ENCODE measurements at regions not wholly inside any gene's neighbourhood (a gene's known extent, or its start where the extent isn't known, plus 50 kb on each side); places are given as distances from the start of the nearest gene placed in this dataset.

DNA sequence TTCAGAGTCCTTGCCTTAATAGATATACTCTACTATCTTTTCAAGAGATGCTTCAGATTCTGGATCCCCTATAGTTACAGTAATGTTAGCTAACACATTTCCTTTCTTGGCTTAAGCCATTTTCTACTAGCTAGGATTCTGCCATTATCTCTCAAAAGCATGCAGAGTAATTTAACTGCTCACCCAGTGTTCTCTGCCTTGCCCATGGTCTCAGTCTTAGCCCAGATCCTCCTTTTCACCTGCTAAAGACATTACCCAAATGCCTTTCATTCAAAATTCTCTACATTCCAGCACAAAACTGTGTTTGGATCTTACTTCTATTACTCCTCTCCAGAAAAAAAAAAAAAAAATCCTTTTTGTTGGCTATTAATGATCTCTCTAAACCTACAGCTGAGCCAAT, 474.2 kb upstream of the LRRTM1 start:
- no peak overlapping the region for H3K4me3 Mint-ChIP-seq
- H3K27me3 Mint-ChIP-seq: no peaks in the 10 kb centered on the region
- no peaks in the 10 kb centered on the region for H3K36me3 Mint-ChIP-seq
- POLR2A ChIA-PET: no interaction called here
- no peaks in the 10 kb centered on the region for H3K4me1 Mint-ChIP-seq (ENCODE audit: low read depth)
- CTCF ChIA-PET: no interaction called here
- peaks cover 38% of the 10 kb centered on the region for H3K9me3 Mint-ChIP-seq
- H3K27ac Mint-ChIP-seq: no peak overlapping the region
- intact Hi-C loops (cut with micrococcal nuclease): no loop called here
- DNase-seq: no peak

DNA sequence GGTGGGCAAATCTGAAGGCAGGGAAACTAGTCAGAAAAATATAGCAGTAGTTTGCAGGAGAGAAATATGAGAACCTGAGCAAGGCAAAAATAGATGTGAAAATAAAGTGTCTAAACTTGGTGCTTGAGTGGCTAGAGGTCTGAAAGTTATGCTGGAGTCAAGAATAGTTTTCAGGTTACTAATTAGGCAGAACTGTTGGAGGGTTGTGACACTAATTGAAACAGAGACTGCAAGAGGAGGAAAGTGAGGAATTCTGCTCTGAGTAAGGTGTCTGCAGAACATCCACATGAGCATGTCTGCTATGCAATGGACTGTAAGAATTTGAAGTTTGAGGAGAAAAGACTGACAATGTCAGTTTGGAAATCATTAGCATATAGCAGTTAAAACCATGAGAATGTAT, 444.0 kb upstream of the LRRTM1 start:
- POLR2A ChIA-PET: no interaction called here
- no peaks in the 10 kb centered on the region for H3K36me3 Mint-ChIP-seq
- H3K4me1 Mint-ChIP-seq (ENCODE audit: low read depth): no peaks in the 10 kb centered on the region
- H3K9me3 Mint-ChIP-seq: peaks cover 12% of the 10 kb centered on the region
- intact Hi-C loops (cut with micrococcal nuclease): no loop called here
- no peak overlapping the region for H3K27ac Mint-ChIP-seq
- DNase-seq: no peak
- CTCF ChIA-PET: no interaction called here
- no peaks in the 10 kb centered on the region for H3K27me3 Mint-ChIP-seq
- H3K4me3 Mint-ChIP-seq: no peak overlapping the region

DNA sequence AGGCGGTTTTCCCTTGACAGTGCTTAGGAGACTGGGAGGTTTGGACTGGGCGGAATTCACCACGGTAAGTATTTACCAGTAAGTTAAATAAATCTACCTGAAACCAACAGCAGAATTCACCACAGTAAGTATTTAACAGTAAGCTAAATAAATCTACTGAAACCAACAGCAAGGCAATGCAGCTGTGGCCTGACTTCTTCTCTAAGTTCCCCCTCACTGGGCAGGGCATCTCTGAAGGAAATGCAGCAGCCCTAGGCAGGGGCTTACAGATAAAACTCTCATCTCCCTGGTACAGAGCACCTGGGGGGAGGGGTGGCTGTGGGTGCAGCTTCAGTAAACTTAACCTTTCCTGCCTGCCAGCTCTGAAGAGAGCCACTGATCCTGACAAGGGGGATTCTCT, 432.5 kb upstream of the LRRTM1 start:
- POLR2A ChIA-PET: no interaction called here
- no peak for DNase-seq
- intact Hi-C loops (cut with micrococcal nuclease): no loop called here
- Mint-ChIP-seq H3K4me3 (no peak overlapping the region), H3K27ac (no peak overlapping the region), H3K4me1 (ENCODE audit: low read depth) (no peaks in the 10 kb centered on the region), H3K9me3 (peaks cover 53% of the 10 kb centered on the region), H3K27me3 (no peaks in the 10 kb centered on the region), H3K36me3 (no peaks in the 10 kb centered on the region)
- CTCF ChIA-PET: no interaction called here

DNA sequence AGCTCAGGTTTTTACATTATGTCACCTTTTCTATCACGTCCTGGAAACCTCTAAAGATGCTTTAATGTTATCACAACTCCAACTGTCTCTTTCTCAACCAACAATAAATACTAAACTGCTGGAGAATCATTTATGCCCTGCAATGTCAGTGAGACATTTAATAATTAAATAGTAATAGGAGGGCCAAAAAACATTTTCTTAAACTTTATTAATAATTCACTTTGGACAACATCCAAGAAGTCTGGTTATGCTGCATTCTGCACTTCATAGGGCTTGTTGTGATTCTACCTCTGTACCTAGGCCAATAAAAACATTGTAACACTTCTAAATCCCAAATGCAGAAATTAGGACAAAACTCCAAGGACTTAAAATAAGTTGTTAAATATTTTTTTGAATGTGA, 420.4 kb upstream of the LRRTM1 start:
- Mint-ChIP-seq H3K36me3 (no peaks in the 10 kb centered on the region), H3K9me3 (peaks cover 19% of the 10 kb centered on the region), H3K27ac (no peak overlapping the region), H3K4me3 (no peak overlapping the region), H3K27me3 (no peaks in the 10 kb centered on the region), H3K4me1 (ENCODE audit: low read depth) (no peaks in the 10 kb centered on the region)
- ChIA-PET POLR2A (no interaction called here), CTCF (no interaction called here)
- no peak for DNase-seq
- intact Hi-C loops (cut with micrococcal nuclease): no loop called here

DNA sequence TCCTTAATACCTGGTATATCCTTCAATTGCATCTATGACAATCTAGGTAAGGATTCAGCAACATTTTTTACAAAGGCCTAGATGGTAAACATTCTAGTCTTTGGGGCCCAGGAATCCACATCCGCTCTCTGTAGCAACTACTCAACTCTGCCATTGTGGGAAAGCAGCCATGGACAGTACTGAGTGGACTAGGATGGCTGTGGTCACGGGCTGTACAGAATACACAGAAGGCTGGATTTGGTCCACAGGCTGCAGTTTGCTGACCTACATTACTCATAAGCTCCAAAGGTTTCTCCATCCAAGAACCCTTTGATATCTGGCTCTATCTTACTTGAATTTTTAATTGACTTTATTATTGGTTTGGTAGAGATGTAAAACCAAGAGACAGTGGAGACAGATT, 418.3 kb upstream of the LRRTM1 start:
- no peaks in the 10 kb centered on the region for H3K36me3 Mint-ChIP-seq
- H3K27ac Mint-ChIP-seq: no peak overlapping the region
- POLR2A ChIA-PET: no interaction called here
- H3K27me3 Mint-ChIP-seq: no peaks in the 10 kb centered on the region
- CTCF ChIA-PET: no interaction called here
- H3K9me3 Mint-ChIP-seq: peaks cover 17% of the 10 kb centered on the region
- no peak overlapping the region for H3K4me3 Mint-ChIP-seq
- DNase-seq: no peak
- H3K4me1 Mint-ChIP-seq (ENCODE audit: low read depth): no peaks in the 10 kb centered on the region
- intact Hi-C loops (cut with micrococcal nuclease): no loop called here

DNA sequence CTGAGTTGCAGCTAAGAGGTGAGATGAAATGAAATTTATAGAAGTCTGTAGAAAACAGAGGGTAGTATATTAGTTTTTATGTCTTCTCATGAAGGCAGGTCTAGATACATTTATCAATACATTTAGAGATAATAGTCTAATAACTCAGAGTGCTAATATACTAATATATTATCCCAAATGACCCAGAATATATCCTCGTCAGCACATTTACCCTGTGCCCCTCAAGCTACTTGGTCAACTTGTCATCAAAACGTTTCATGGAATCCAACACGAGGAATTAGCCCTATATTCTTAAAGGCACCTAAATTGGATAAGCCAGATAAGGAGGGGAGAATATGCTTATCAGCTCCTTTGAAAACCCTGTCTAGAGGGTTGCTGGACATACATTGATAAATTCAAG, 415.1 kb upstream of the LRRTM1 start:
- Mint-ChIP-seq H3K36me3 (no peaks in the 10 kb centered on the region), H3K27me3 (no peaks in the 10 kb centered on the region), H3K27ac (no peak overlapping the region), H3K4me1 (ENCODE audit: low read depth) (no peaks in the 10 kb centered on the region), H3K4me3 (no peak overlapping the region), H3K9me3 (peaks cover 16% of the 10 kb centered on the region)
- DNase-seq: no peak
- POLR2A ChIA-PET: no interaction called here
- intact Hi-C loops (cut with micrococcal nuclease): no loop called here
- CTCF ChIA-PET: no interaction called here

DNA sequence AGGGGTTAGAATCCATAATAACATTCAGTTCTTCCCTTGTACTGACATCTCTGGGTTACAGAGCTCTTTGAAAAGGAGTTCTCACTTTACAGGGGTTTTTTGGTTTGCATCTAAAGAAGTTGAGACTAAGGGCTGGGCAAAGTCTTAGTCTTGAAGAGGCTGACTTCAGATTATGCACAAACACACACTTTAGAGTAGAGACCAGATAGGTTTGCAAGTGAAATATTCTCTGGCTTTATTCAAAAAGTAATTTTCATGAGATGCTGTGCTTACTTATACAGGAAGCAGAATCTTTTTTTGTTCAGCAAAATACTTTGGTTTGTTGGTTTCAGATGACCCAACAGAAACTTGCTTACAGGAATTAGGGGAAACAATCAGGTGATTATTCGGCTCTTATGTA, 410.9 kb upstream of the LRRTM1 start:
- CTCF ChIA-PET: no interaction called here

DNA sequence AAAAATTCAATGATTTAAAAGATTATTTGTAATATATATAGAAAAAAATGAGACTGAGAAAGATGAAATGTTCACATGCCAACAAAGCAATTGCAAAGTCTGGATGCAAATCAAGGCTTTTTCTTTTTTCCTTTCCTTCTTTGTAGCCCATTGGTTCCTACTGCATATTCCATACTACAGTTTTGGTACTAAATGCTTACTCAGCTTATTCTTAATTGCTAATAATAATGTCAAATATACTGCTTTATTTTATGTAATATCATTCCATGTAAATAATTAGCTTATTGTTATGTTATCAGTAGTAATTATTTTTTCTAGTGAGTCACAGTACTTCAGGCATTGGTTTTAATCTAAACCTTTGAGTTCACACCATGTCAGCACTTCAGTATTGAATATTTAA, 407.4 kb upstream of the LRRTM1 start:
- Mint-ChIP-seq H3K27me3 (no peaks in the 10 kb centered on the region), H3K4me1 (ENCODE audit: low read depth) (no peaks in the 10 kb centered on the region), H3K27ac (no peak overlapping the region), H3K9me3 (peaks cover 9% of the 10 kb centered on the region), H3K4me3 (no peak overlapping the region), H3K36me3 (no peaks in the 10 kb centered on the region)
- CTCF ChIA-PET: no interaction called here
- POLR2A ChIA-PET: no interaction called here
- intact Hi-C loops (cut with micrococcal nuclease): no loop called here
- no peak for DNase-seq

More for the DNA sequence above, 410.9 kb upstream of the LRRTM1 start:
- Mint-ChIP-seq H3K4me1 (ENCODE audit: low read depth) (no peaks in the 10 kb centered on the region), H3K27ac (no peak overlapping the region), H3K4me3 (no peak overlapping the region), H3K9me3 (peaks cover 7% of the 10 kb centered on the region), H3K27me3 (no peaks in the 10 kb centered on the region), H3K36me3 (no peaks in the 10 kb centered on the region)
- intact Hi-C loops (cut with micrococcal nuclease): no loop called here
- POLR2A ChIA-PET: no interaction called here
- no peak for DNase-seq

DNA sequence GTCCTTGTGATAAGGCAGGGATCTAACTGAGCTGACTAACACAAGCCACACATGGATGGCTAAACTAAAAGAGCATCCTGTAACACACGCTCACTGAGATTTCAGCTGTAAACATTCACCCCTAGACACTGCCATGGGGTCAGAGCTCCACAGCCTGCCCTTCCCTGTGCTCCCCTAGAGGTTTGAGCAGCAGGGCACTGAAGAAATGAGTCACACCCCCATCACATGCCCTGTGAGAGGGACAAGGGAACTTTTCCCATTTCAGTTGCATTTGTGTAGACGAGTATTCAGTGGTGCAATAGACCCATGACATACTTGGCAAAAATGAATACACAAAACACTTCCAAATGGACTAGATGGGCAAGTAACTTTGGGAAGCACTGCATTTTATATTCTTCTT, 402.4 kb upstream of the LRRTM1 start:
- ChIA-PET POLR2A (no interaction called here), CTCF (interaction anchor here (0.5 kb wide), 1 partner anchor 690 kb away, joined by 3 read pairs; no protein-coding TSS in a partner anchor)
- Mint-ChIP-seq H3K9me3 (peaks cover 12% of the 10 kb centered on the region), H3K4me1 (ENCODE audit: low read depth) (no peaks in the 10 kb centered on the region), H3K36me3 (no peaks in the 10 kb centered on the region), H3K27ac (no peak overlapping the region), H3K4me3 (no peak overlapping the region), H3K27me3 (no peaks in the 10 kb centered on the region)
- intact Hi-C loops (cut with micrococcal nuclease): no loop called here
- DNase-seq: no peak

DNA sequence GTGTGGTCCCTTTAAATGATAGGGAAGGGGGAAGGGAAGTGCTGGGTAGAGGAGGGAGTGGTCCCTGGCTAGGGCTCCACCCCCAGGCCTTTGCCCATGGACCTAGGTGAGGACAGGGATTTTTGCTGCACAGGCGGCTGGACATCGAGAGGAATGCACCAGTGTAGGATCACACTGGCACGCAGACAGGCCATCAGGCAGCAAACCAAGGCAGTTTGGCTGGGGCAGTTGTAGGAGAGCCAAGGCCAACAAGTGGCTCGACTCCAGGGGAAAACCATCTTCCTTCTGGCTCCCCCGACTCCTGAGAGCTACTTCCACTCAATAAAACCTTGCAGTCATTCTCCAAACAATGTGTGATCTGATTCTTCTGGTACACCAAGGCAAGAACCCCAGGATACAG, 402.0 kb upstream of the LRRTM1 start:
- no peaks in the 10 kb centered on the region for H3K27me3 Mint-ChIP-seq
- intact Hi-C loops (cut with micrococcal nuclease): no loop called here
- H3K9me3 Mint-ChIP-seq: peaks cover 14% of the 10 kb centered on the region
- no peak overlapping the region for H3K4me3 Mint-ChIP-seq
- H3K27ac Mint-ChIP-seq: no peak overlapping the region
- H3K36me3 Mint-ChIP-seq: no peaks in the 10 kb centered on the region
- H3K4me1 Mint-ChIP-seq (ENCODE audit: low read depth): no peaks in the 10 kb centered on the region
- DNase-seq: no peak
- POLR2A ChIA-PET: no interaction called here
- CTCF ChIA-PET: no interaction called here

DNA sequence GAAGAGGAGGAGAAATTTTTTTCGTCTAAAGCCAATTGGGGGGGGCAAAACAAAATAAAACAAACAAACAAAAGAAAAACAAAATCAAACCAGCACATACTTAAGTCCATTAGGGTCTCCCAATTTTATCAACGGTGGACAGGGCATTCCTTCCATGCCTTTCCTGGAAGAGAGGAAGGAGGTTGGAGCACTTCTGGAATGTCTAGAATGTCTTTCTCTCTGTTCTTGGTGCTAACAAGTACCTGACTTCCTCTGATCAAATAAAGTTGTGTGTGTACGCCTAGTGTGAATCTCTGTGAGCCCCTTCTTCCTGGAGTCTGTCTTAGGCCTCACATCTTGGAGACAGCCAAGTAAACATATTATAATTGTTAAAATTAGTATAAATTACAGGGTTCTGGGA, 399.0 kb upstream of the LRRTM1 start:
- H3K4me3 Mint-ChIP-seq: no peak overlapping the region
- ChIA-PET POLR2A (no interaction called here), CTCF (no interaction called here)
- no peaks in the 10 kb centered on the region for H3K36me3 Mint-ChIP-seq
- intact Hi-C loops (cut with micrococcal nuclease): no loop called here
- DNase-seq: no peak
- H3K27ac Mint-ChIP-seq: no peak overlapping the region
- H3K4me1 Mint-ChIP-seq (ENCODE audit: low read depth): no peaks in the 10 kb centered on the region
- no peaks in the 10 kb centered on the region for H3K27me3 Mint-ChIP-seq
- peaks cover 18% of the 10 kb centered on the region for H3K9me3 Mint-ChIP-seq

DNA sequence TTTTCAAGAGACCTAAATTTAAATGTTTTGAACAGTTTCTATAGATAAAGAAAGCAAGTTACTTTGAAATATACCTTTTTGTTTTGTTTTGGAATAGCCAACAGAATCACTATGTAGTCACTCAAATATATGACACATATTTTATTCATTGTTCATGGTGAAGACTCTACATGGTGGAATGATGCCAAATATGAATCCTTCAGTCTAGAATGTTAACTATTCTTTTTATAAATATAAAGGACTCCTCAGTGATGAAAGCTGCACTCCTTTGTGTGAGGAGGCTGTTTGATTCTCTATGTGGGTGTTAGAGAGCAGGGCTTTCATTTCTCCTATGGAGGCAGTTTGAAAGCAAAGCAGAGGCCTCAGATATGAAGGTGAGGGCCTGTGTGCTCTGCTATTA, 396.4 kb upstream of the LRRTM1 start:
- H3K36me3 Mint-ChIP-seq: no peaks in the 10 kb centered on the region
- no peak overlapping the region for H3K27ac Mint-ChIP-seq
- POLR2A ChIA-PET: no interaction called here
- DNase-seq: no peak
- H3K4me1 Mint-ChIP-seq (ENCODE audit: low read depth): no peaks in the 10 kb centered on the region
- CTCF ChIA-PET: no interaction called here
- no peaks in the 10 kb centered on the region for H3K27me3 Mint-ChIP-seq
- H3K4me3 Mint-ChIP-seq: no peak overlapping the region
- intact Hi-C loops (cut with micrococcal nuclease): no loop called here
- H3K9me3 Mint-ChIP-seq: peaks cover 18% of the 10 kb centered on the region

All from activated CD4-positive, alpha-beta memory T cell treated with anti-CD3 and anti-CD28 coated beads for 36 hours (primary cell).